ENCODE measurements at regions not wholly inside any gene's neighbourhood (a gene's known extent, or its start where the extent isn't known, plus 50 kb on each side); places are given as distances from the start of the nearest gene placed in this dataset.
"Not testable (repeated sequence)": the region's sequence is repeated elsewhere in the genome, so short reads cannot be mapped to it uniquely, and the experiment has no call there.

GRCh38 chr11:16512899-16513241 lies 156.5 kb upstream of the SOX6 start:
- Histone ChIP-seq H3K4me2 (no peak overlapping the region), H3K79me2 (ENCODE audit: insufficient read depth, low read depth) (no peaks in the 10 kb centered on the region), H4K20me1 (ENCODE audit: insufficient read depth) (no peaks in the 10 kb centered on the region), H3K4me1 (ENCODE audit: low read depth, poor library complexity, severe bottlenecking) (no peaks in the 10 kb centered on the region), H3K27ac (no peak overlapping the region), H2AFZ (ENCODE audit: low read depth) (no peak overlapping the region), H3K4me3 (IDR thresholded peaks at IDR 0.05; ENCODE audit: insufficient read depth, low read depth, low read length) (no peak overlapping the region), H3K27me3 (ENCODE audit: insufficient read depth, low read depth) (no peaks in the 10 kb centered on the region), H3K9ac (no peak overlapping the region), H3K36me3 (ENCODE audit: insufficient read depth) (no peaks in the 10 kb centered on the region)
- TF ChIP-seq CTCF (conservative IDR thresholded peaks at IDR 0.05; ENCODE audit: low read depth, low read length) = no peak

- no peak overlapping the region for H2AFZ ChIP-seq (ENCODE audit: low read depth)
- H3K27me3 ChIP-seq (ENCODE audit: insufficient read depth, low read depth) = no peaks in the 10 kb centered on the region
- no peaks in the 10 kb centered on the region for H3K36me3 ChIP-seq (ENCODE audit: insufficient read depth)
- H3K9ac ChIP-seq = no peak overlapping the region
- H3K4me2 ChIP-seq = no peak overlapping the region
- no peaks in the 10 kb centered on the region for H4K20me1 ChIP-seq (ENCODE audit: insufficient read depth)
- no peak overlapping the region for H3K27ac ChIP-seq
- TF ChIP-seq CTCF (conservative IDR thresholded peaks at IDR 0.05; ENCODE audit: low read depth, low read length) = no peak
- no peak overlapping the region for H3K4me3 ChIP-seq (IDR thresholded peaks at IDR 0.05; ENCODE audit: insufficient read depth, low read depth, low read length)
- H3K4me1 ChIP-seq (ENCODE audit: low read depth, poor library complexity, severe bottlenecking) = no peaks in the 10 kb centered on the region
- H3K79me2 ChIP-seq (ENCODE audit: insufficient read depth, low read depth) = no peaks in the 10 kb centered on the region
Measured at GRCh38 chr11:16512198-16512898, 156.0 kb upstream of the SOX6 start.

- Histone ChIP-seq H3K27me3 (ENCODE audit: insufficient read depth, low read depth) (no peaks in the 10 kb centered on the region), H3K27ac (no peak overlapping the region), H3K4me2 (no peak overlapping the region), H3K79me2 (ENCODE audit: insufficient read depth, low read depth) (no peaks in the 10 kb centered on the region), H4K20me1 (ENCODE audit: insufficient read depth) (no peaks in the 10 kb centered on the region), H3K36me3 (ENCODE audit: insufficient read depth) (no peaks in the 10 kb centered on the region), H2AFZ (ENCODE audit: low read depth) (no peak overlapping the region), H3K9ac (no peak overlapping the region), H3K4me3 (IDR thresholded peaks at IDR 0.05; ENCODE audit: insufficient read depth, low read depth, low read length) (no peak overlapping the region), H3K4me1 (ENCODE audit: low read depth, poor library complexity, severe bottlenecking) (no peaks in the 10 kb centered on the region)
- no peak for TF ChIP-seq CTCF (conservative IDR thresholded peaks at IDR 0.05; ENCODE audit: low read depth, low read length)
Measured at GRCh38 chr11:16511116-16512114, 155.1 kb upstream of the SOX6 start.

- H4K20me1 ChIP-seq (ENCODE audit: insufficient read depth) = no peaks in the 10 kb centered on the region
- H3K9ac ChIP-seq = no peak overlapping the region
- no peaks in the 10 kb centered on the region for H3K36me3 ChIP-seq (ENCODE audit: insufficient read depth)
- TF ChIP-seq CTCF (conservative IDR thresholded peaks at IDR 0.05; ENCODE audit: low read depth, low read length) = no peak
- no peak overlapping the region for H3K27ac ChIP-seq
- H3K4me1 ChIP-seq (ENCODE audit: low read depth, poor library complexity, severe bottlenecking) = no peaks in the 10 kb centered on the region
- no peaks in the 10 kb centered on the region for H3K27me3 ChIP-seq (ENCODE audit: insufficient read depth, low read depth)
- no peak overlapping the region for H3K4me3 ChIP-seq (IDR thresholded peaks at IDR 0.05; ENCODE audit: insufficient read depth, low read depth, low read length)
- no peak overlapping the region for H2AFZ ChIP-seq (ENCODE audit: low read depth)
- H3K79me2 ChIP-seq (ENCODE audit: insufficient read depth, low read depth) = no peaks in the 10 kb centered on the region
- no peak overlapping the region for H3K4me2 ChIP-seq
Measured at GRCh38 chr11:16505481-16505880, 149.1 kb upstream of the SOX6 start.

- H3K4me1 ChIP-seq (ENCODE audit: low read depth, poor library complexity, severe bottlenecking); H4K20me1 ChIP-seq (ENCODE audit: insufficient read depth); H3K4me2 ChIP-seq; H3K9ac ChIP-seq; H3K79me2 ChIP-seq (ENCODE audit: insufficient read depth, low read depth); H3K27ac ChIP-seq; H2AFZ ChIP-seq (ENCODE audit: low read depth); H3K36me3 ChIP-seq (ENCODE audit: insufficient read depth); H3K4me3 ChIP-seq (IDR thresholded peaks at IDR 0.05; ENCODE audit: insufficient read depth, low read depth, low read length); H3K27me3 ChIP-seq (ENCODE audit: insufficient read depth, low read depth): not testable (repeated sequence)
Measured at GRCh38 chr11:16503891-16504290, 147.5 kb upstream of the SOX6 start.

All from KMS-11 (cell line).